ENCODE measurements at regions not wholly inside any gene's neighbourhood (a gene's known extent, or its start where the extent isn't known, plus 50 kb on each side); places are given as distances from the start of the nearest gene placed in this dataset.
A peak's percentile ranks its signal among the peaks of the same experiment; 100 is the strongest.

DNA sequence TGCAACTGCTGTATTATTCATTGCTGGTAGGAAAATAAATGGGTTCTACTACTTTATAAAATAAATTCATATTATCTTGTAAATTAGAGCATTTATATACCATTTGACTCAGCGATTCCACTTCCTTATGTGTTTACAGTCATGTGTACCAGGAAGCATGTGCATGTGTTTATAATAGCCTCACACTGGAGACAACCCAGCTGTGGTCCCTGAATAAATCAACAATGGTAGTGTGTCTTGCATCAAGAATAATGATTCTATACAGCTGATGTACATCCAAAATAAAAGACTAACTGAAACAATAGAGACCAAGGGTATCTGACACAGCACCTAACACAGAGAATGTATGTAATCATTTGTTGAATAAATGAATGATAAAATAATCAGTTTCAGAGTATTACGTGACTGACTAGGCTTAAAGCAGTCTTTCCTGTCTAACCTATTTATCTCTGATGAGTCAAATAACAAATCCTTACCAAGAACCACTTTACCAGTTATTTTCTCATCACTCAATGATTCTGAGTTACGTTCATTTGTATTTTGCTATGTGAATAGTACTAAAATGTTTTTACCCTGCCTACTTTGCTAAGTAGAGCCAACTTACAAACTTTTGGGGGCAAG, 216.8 kb downstream of the UBE2E3 start:
- DNase-seq (ENCODE audit: low read depth) = no peak
- Histone ChIP-seq H3K36me3 (ENCODE audit: control insufficient read depth, insufficient read depth, low read length) (no peaks in the 10 kb centered on the region), H3K4me3 (ENCODE audit: low read depth, low read length) (no peak overlapping the region), H3K27me3 (ENCODE audit: control insufficient read depth, insufficient read depth, low read length) (no peaks in the 10 kb centered on the region)
- CTCF ChIA-PET = no interaction called here
- no peak for TF ChIP-seq CTCF (IDR thresholded peaks at IDR 0.05; ENCODE audit: insufficient read depth, low read depth, low read length)
- POLR2A ChIA-PET = no interaction called here

DNA sequence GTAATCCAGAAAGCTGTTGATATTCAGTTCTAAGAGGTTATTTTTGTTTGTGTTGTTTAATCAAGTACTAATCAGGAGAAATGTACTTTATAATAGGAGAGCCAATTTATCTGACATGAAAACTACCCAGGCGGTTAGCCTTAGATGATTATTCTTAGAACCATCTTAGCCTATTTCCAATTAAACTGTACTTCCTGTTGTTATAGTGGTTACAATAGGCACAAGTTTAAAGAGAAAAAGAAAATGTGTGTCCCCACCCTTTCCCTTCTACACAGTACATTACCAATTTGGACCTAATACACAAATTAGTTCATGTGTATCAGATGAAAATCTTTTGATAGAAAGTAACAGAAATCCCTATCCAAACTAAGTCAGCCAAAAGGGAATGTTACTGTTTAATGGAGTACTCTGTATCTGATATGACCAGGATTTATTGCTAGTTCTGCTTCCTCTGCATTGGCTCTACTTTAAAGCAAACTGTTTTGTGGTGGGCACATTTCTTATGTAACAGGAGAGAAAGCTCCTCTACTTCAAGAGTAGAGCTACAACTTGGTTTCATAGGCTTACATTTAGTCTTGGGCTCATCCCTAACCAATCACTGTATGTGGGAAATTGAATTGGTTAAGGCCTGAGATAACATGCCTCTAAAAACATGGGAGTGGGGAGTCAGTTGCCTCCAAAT, 217.9 kb downstream of the UBE2E3 start:
- no peak for TF ChIP-seq CTCF (IDR thresholded peaks at IDR 0.05; ENCODE audit: insufficient read depth, low read depth, low read length)
- H3K27me3 ChIP-seq (ENCODE audit: control insufficient read depth, insufficient read depth, low read length) = no peaks in the 10 kb centered on the region

GRCh38 chr2:181203412-181203811, 223.0 kb downstream of the UBE2E3 start:
- no peak for TF ChIP-seq CTCF (IDR thresholded peaks at IDR 0.05; ENCODE audit: insufficient read depth, low read depth, low read length)
- ChIA-PET CTCF (no interaction called here), POLR2A (no interaction called here)
- peak; percentile 74 for DNase-seq (ENCODE audit: low read depth)
- H3K36me3 ChIP-seq (ENCODE audit: control insufficient read depth, insufficient read depth, low read length) = no peaks in the 10 kb centered on the region
- no peaks in the 10 kb centered on the region for H3K27me3 ChIP-seq (ENCODE audit: control insufficient read depth, insufficient read depth, low read length)
- H3K4me3 ChIP-seq (ENCODE audit: low read depth, low read length) = no peak overlapping the region

More for the DNA sequence above, 217.9 kb downstream of the UBE2E3 start:
- Histone ChIP-seq H3K36me3 (ENCODE audit: control insufficient read depth, insufficient read depth, low read length) (no peaks in the 10 kb centered on the region), H3K4me3 (ENCODE audit: low read depth, low read length) (no peak overlapping the region)
- DNase-seq (ENCODE audit: low read depth) = no peak
- POLR2A ChIA-PET = no interaction called here
- CTCF ChIA-PET = no interaction called here

DNA sequence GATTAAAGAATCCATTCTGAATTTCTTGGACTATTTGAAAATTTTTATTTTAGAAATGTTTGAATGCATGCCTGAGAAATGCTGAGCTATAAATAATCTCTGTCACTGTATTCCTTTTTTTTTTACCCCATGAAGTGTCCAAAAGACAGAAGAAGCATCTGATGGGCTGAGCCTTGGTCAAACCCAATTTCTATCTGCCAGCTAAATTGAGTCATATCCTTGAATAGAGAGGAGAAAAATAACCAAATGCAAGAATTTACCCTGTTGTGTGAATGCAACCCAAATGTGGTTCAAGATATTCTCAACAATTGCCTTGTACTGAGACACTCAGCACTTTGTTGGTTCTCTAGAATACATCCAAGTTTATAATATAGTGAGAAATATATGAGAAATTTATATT, 223.5 kb downstream of the UBE2E3 start:
- no peaks in the 10 kb centered on the region for H3K36me3 ChIP-seq (ENCODE audit: control insufficient read depth, insufficient read depth, low read length)
- no peak overlapping the region for H3K4me3 ChIP-seq (ENCODE audit: low read depth, low read length)
- POLR2A ChIA-PET = no interaction called here
- no peaks in the 10 kb centered on the region for H3K27me3 ChIP-seq (ENCODE audit: control insufficient read depth, insufficient read depth, low read length)
- DNase-seq (ENCODE audit: low read depth) = no peak
- CTCF ChIA-PET = no interaction called here
- TF ChIP-seq CTCF (IDR thresholded peaks at IDR 0.05; ENCODE audit: insufficient read depth, low read depth, low read length) = no peak

GRCh38 chr2:181218401-181218821, 238.0 kb downstream of the UBE2E3 start:
- TF ChIP-seq CTCF (IDR thresholded peaks at IDR 0.05; ENCODE audit: insufficient read depth, low read depth, low read length) = no peak
- no peaks in the 10 kb centered on the region for H3K27me3 ChIP-seq (ENCODE audit: control insufficient read depth, insufficient read depth, low read length)
- DNase-seq (ENCODE audit: low read depth) = no peak
- no peaks in the 10 kb centered on the region for H3K36me3 ChIP-seq (ENCODE audit: control insufficient read depth, insufficient read depth, low read length)
- POLR2A ChIA-PET = no interaction called here
- no peak overlapping the region for H3K4me3 ChIP-seq (ENCODE audit: low read depth, low read length)
- CTCF ChIA-PET = interaction anchor here (1.3 kb wide), 1 partner anchor 11 kb away, joined by 3 read pairs; no protein-coding TSS in a partner anchor
